Urinary bladder (tissue), 3 donors: ENCODE measurements at regions not wholly inside any gene's neighbourhood (a gene's known extent, or its start where the extent isn't known, plus 50 kb on each side); places are given as distances from the start of the nearest gene placed in this dataset.

Source experiments
- DNase-seq: peaks from one replicate; pipeline ENCODE4 v3.0.0-alpha.2; 2015; ENCODE audit errors: extremely low spot score
- H3K27ac ChIP-seq: one replicate; pipeline ENCODE4 v1.5.1; 2013; ENCODE audit warnings: low read depth, mild to moderate bottlenecking, moderate library complexity
- H3K36me3 ChIP-seq: one replicate; pipeline ENCODE4 v1.6.1; 2013; ENCODE audit warnings: mild to moderate bottlenecking, moderate library complexity; ENCODE audit not compliant: insufficient read depth
- H3K4me1 ChIP-seq: one replicate; pipeline ENCODE4 v1.6.1; 2013; ENCODE audit warnings: mild to moderate bottlenecking, moderate library complexity; ENCODE audit not compliant: insufficient read depth
- H3K4me3 ChIP-seq: one replicate; pipeline ENCODE4 v1.5.1; 2013; ENCODE audit warnings: low read depth, low read length
- WGBS: extraction: QIAGEN DNeasy Blood & Tissue Kit; methylation state at CpG from one replicate; pipeline ENCODE4 v1.1.7; 2013; 5-methylcytosine and 5-hydroxymethylcytosine counted together
- donor health status: healthy with polysubstance abuse.
- donor health status: healthy.

DNA sequence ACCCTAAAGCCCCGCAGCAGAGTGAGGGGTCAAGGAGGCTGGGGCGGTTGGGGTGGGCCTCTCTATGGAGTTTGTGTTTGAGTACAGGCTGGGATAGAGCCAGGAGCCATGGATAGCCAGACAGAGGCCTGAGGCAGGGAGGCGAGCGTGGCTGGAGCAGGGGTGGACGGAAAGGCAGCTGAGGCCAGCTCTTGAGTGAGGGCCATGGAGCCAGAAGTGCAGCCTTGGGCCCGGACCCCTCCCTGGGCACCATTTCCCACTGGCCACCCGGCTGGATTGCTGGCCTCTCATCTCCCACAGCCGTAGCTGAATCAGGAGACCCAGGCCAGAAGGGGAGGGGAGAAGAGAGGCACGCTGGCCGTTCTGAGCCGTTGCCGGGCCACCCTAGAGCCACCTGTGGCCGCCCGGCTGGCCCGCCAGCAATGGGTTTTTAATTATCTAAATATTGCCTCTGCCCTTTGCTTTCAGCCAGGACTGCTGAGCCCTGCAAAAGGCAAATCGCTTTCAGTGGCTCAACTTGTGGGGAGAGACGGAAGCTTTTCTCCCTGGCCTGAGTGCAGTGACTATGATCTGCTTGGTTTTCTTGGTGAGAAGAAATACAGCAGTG, 75.2 kb upstream of the GSE1 start:
- no peak overlapping the region for H3K4me3 ChIP-seq
- no peaks in the 10 kb centered on the region for H3K4me1 ChIP-seq
- no peaks in the 10 kb centered on the region for H3K36me3 ChIP-seq
- no peak overlapping the region for H3K27ac ChIP-seq
- WGBS: 67% methylated on average over 17 of the region's 17 CpGs
- no peak for DNase-seq

- Histone ChIP-seq H3K36me3 (no peaks in the 10 kb centered on the region), H3K4me1 (no peaks in the 10 kb centered on the region), H3K4me3 (no peak overlapping the region), H3K27ac (no peak overlapping the region)
- 95% methylated on average over 7 of the region's 7 CpGs for WGBS
- DNase-seq: no peak
Observed at GRCh38 chr16:85539084-85539483, 74.0 kb upstream of the GSE1 start.

DNA sequence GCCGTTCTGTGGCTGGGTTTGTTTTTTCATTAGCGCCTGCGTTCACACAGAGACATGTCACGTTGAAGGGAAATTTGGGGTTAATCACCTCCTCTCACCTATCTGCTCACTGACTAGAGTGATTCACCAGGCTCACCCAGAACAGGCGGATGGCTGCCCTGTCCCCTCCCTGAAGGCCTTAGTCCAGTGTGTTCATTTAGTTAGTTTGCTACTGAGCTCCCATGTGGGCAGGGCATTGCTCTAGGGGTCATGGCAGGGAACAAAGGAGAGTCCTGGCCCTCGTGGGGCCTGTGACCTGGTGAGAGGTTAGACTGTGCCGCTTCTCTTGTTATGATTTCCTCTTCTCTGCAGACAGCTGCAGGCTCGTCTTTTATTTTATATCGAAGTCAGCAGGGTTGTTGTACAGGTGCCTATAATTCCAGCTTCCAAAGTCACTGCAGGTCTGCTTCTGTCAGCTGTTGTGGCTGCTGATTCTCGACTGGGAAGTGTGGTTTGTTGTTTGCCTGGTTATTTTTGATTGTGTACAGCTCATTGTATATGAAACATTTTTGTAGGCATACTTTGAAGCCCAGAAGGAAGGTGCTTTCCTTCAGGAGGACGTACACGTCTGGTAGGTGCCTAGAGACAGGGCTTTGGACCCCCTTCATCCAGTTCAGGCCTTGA, 73.4 kb upstream of the GSE1 start:
- Histone ChIP-seq H3K4me3 (no peak overlapping the region), H3K36me3 (no peaks in the 10 kb centered on the region), H3K4me1 (no peaks in the 10 kb centered on the region), H3K27ac (no peak overlapping the region)
- 96% methylated on average over 12 of the region's 12 CpGs for WGBS
- no peak for DNase-seq

- Histone ChIP-seq H3K36me3 (no peaks in the 10 kb centered on the region), H3K4me1 (no peaks in the 10 kb centered on the region), H3K27ac (no peak overlapping the region), H3K4me3 (no peak overlapping the region)
- 89% methylated on average over 8 of the region's 8 CpGs for WGBS
- no peak for DNase-seq
Observed at GRCh38 chr16:85541181-85541580, 71.9 kb upstream of the GSE1 start.

DNA sequence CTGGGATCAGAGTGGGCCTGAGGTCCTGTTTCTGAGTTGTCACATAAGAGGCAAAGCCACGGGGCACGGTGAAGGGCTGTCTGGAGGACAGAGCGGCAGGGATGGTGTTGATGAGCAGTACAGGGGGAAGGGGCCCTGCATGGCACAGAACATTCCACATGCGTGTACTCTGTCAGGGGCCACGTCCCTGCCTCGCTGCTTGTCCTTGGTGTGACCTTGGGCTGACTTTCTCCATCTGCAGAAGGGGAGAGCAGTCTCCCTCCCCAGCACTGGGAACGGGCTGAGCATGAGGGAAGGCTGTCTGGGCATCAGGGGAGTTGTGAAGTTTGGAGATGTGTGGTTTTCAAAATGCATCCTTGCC, 71.5 kb upstream of the GSE1 start:
- H3K4me3 ChIP-seq: no peak overlapping the region
- H3K27ac ChIP-seq: no peak overlapping the region
- no peaks in the 10 kb centered on the region for H3K4me1 ChIP-seq
- no peak for DNase-seq
- no peaks in the 10 kb centered on the region for H3K36me3 ChIP-seq
- WGBS: 85% methylated on average over 7 of the region's 7 CpGs

GRCh38 chr16:85541980-85542900, 70.9 kb upstream of the GSE1 start:
- Histone ChIP-seq H3K36me3 (no peaks in the 10 kb centered on the region), H3K27ac (no peak overlapping the region), H3K4me1 (no peaks in the 10 kb centered on the region), H3K4me3 (no peak overlapping the region)
- WGBS: 59% methylated on average over 20 of the region's 20 CpGs
- no peak for DNase-seq

DNA sequence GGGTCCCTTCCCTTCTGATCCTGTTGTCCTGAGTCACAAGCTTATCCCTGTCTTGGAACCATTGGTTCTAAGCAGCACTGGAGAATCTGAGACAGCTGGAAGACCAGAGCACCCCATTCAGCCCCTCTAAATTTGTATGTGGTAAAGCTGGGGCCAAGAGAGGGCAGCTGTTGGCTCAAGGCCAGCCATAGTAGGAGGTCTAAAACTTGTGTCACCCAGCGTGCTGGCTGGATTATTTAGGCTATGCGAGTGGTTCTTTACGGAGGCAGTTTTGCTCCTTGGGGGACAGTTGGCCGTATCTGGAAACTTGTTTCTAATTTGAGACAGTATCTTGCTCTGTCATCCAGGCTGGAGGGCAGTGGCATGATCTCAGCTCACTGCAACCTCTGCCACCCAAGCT, 69.6 kb upstream of the GSE1 start:
- no peaks in the 10 kb centered on the region for H3K36me3 ChIP-seq
- DNase-seq: no peak
- no peaks in the 10 kb centered on the region for H3K4me1 ChIP-seq
- no peak overlapping the region for H3K27ac ChIP-seq
- no peak overlapping the region for H3K4me3 ChIP-seq
- 88% methylated on average over 4 of the region's 4 CpGs for WGBS

DNA sequence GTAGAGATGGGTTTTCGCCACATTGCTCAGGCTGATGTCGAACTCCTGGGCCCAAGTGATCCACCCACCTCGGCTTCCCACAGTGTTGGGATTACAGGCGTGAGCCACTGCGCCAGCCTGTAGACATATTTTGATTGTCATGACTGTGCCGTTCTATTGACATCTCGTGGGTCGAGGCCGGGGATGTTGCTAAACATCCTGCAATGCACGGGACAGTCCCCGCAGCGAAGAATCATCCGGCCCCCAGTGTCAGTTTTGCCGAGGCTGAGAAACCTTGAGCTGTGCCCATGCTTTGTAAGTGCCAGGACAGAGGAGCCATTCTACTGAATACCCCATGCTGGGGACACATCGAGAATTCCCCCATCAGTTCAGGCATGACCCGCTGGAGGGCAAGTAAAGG, 69.1 kb upstream of the GSE1 start:
- no peaks in the 10 kb centered on the region for H3K36me3 ChIP-seq
- H3K27ac ChIP-seq: no peak overlapping the region
- H3K4me1 ChIP-seq: no peaks in the 10 kb centered on the region
- no peak for DNase-seq
- H3K4me3 ChIP-seq: no peak overlapping the region
- 94% methylated on average over 16 of the region's 16 CpGs for WGBS

- no peak for DNase-seq
- Histone ChIP-seq H3K4me3 (no peak overlapping the region), H3K4me1 (no peaks in the 10 kb centered on the region), H3K27ac (no peak overlapping the region), H3K36me3 (no peaks in the 10 kb centered on the region)
- WGBS: 86% methylated on average over 16 of the region's 16 CpGs
Observed at GRCh38 chr16:85544668-85545067, 68.5 kb upstream of the GSE1 start.

DNA sequence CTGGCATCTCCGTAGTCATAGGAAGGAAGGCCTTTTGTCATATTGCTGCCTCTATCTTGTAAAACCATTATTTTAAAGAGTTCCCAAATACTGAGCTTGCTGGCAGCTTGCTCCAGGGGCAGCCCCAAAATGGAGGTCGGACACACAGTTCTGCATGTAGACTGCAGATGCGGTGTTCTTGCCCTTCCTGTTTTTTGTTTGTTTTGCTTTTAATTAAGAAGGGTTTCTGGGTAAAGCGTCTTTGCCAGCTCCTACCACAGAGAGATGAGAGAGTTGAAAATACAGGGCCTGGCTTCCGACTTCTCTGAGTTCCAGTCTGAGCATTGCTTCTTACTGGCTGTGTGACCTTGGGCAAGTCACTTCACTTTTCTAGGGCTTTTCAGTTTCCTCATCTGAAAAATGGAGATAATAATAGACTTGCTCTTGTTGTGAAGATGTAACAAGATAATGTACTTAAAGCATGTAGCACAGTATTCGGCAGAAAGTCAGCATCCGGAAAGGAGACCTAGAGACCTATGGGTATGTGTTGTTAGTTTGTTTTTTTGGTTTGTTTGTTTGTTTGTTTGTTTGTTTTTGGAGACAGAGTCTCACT, 67.8 kb upstream of the GSE1 start:
- no peak for DNase-seq
- H3K4me3 ChIP-seq: no peak overlapping the region
- no peaks in the 10 kb centered on the region for H3K4me1 ChIP-seq
- WGBS: 91% methylated on average over 7 of the region's 7 CpGs
- H3K36me3 ChIP-seq: no peaks in the 10 kb centered on the region
- no peak overlapping the region for H3K27ac ChIP-seq

GRCh38 chr16:85546585-85547447, 66.3 kb upstream of the GSE1 start:
- Histone ChIP-seq H3K4me1 (no peaks in the 10 kb centered on the region), H3K4me3 (no peak overlapping the region), H3K36me3 (no peaks in the 10 kb centered on the region), H3K27ac (no peak overlapping the region)
- 93% methylated on average over 21 of the region's 21 CpGs for whole genome bisulfite sequencing
- no peak for DNase-seq

- no peaks in the 10 kb centered on the region for H3K36me3 ChIP-seq
- no peak overlapping the region for H3K4me3 ChIP-seq
- WGBS: 97% methylated on average over 9 of the region's 9 CpGs
- DNase-seq: no peak
- no peaks in the 10 kb centered on the region for H3K4me1 ChIP-seq
- no peak overlapping the region for H3K27ac ChIP-seq
Observed at GRCh38 chr16:85548375-85548774, 64.7 kb upstream of the GSE1 start.

GRCh38 chr16:85549766-85550421, 63.2 kb upstream of the GSE1 start:
- Histone ChIP-seq H3K27ac (no peak overlapping the region), H3K4me3 (no peak overlapping the region), H3K4me1 (no peaks in the 10 kb centered on the region), H3K36me3 (no peaks in the 10 kb centered on the region)
- WGBS: 80% methylated on average over 13 of the region's 13 CpGs
- DNase-seq: no peak
